ENCODE measurements at regions not wholly inside any gene's neighbourhood (a gene's known extent, or its start where the extent isn't known, plus 50 kb on each side); places are given as distances from the start of the nearest gene placed in this dataset.

GRCh38 chr5:64018966-64019365 is 56.7 kb upstream of the HTR1A start:
- Histone ChIP-seq H3K9ac (ENCODE audit: low read length) (no peak overlapping the region), H3K79me2 (replicated peaks; ENCODE audit: insufficient read depth, low read length) (no peaks in the 10 kb centered on the region), H2AFZ (ENCODE audit: low read depth, low read length) (no peak overlapping the region), H4K20me1 (ENCODE audit: insufficient read depth) (no peaks in the 10 kb centered on the region), H3K27me3 (ENCODE audit: insufficient read depth, low read depth, low read length) (no peaks in the 10 kb centered on the region), H3F3A (ENCODE audit: insufficient read depth, low read length, poor library complexity, severe bottlenecking) (no peaks in the 10 kb centered on the region), H3K27ac (ENCODE audit: low read length) (no peak overlapping the region), H3K9me2 (ENCODE audit: insufficient read depth, low read length) (no peaks in the 10 kb centered on the region), H3K4me3 (ENCODE audit: low read length) (no peak overlapping the region), H3K36me3 (ENCODE audit: insufficient read depth, low read length) (no peaks in the 10 kb centered on the region), H3K4me2 (ENCODE audit: low read length) (no peak overlapping the region), H3K9me3 (ENCODE audit: low read length) (no peaks in the 10 kb centered on the region)
- TF ChIP-seq MXI1 (conservative IDR thresholded peaks at IDR 0.05; ENCODE audit: poor library complexity, severe bottlenecking) (no peak), EZH2 (IDR thresholded peaks at IDR 0.05; ENCODE audit: borderline replicate concordance, insufficient read depth, low read length, poor library complexity, severe bottlenecking) (no peak), POLR2AphosphoS5 (IDR thresholded peaks at IDR 0.05) (no peak), CTCF (IDR thresholded peaks at IDR 0.05; ENCODE audit: poor library complexity, severe bottlenecking) (no peak), REST (IDR thresholded peaks at IDR 0.05; ENCODE audit: borderline replicate concordance) (no peak), TAF1 (IDR thresholded peaks at IDR 0.05; ENCODE audit: low read depth) (no peak), SMC3 (conservative IDR thresholded peaks at IDR 0.05; ENCODE audit: poor library complexity) (no peak), EP300 (conservative IDR thresholded peaks at IDR 0.05; ENCODE audit: poor library complexity, severe bottlenecking) (no peak), RAD21 (conservative IDR thresholded peaks at IDR 0.05) (no peak)

- no peaks in the 10 kb centered on the region for H3K27me3 ChIP-seq (ENCODE audit: insufficient read depth, low read depth, low read length)
- no peak overlapping the region for H3K27ac ChIP-seq (ENCODE audit: low read length)
- no peak overlapping the region for H3K4me2 ChIP-seq (ENCODE audit: low read length)
- no peak overlapping the region for H3K9ac ChIP-seq (ENCODE audit: low read length)
- H3K9me2 ChIP-seq (ENCODE audit: insufficient read depth, low read length): no peaks in the 10 kb centered on the region
- no peaks in the 10 kb centered on the region for H3K36me3 ChIP-seq (ENCODE audit: insufficient read depth, low read length)
- no peak for TF ChIP-seq MXI1 (conservative IDR thresholded peaks at IDR 0.05; ENCODE audit: poor library complexity, severe bottlenecking)
- TF ChIP-seq RAD21 (conservative IDR thresholded peaks at IDR 0.05): no peak
- H3K4me3 ChIP-seq (ENCODE audit: low read length): no peak overlapping the region
- no peak overlapping the region for H2AFZ ChIP-seq (ENCODE audit: low read depth, low read length)
- no peaks in the 10 kb centered on the region for H4K20me1 ChIP-seq (ENCODE audit: insufficient read depth)
- no peaks in the 10 kb centered on the region for H3K9me3 ChIP-seq (ENCODE audit: low read length)
- H3K79me2 ChIP-seq (replicated peaks; ENCODE audit: insufficient read depth, low read length): no peaks in the 10 kb centered on the region
- no peaks in the 10 kb centered on the region for H3F3A ChIP-seq (ENCODE audit: insufficient read depth, low read length, poor library complexity, severe bottlenecking)
Observed at GRCh38 chr5:64015824-64016223, 53.6 kb upstream of the HTR1A start.
